T-helper 1 cell treated with Interleukin-12 subunit alpha and Interleukin-12 subunit beta and Interleukin-4 antibody, amounts not matched to agents 30 μg/mL and 1 μg/mL, for 36 hours (primary cell): ENCODE measurements at regions not wholly inside any gene's neighbourhood (a gene's known extent, or its start where the extent isn't known, plus 50 kb on each side); places are given as distances from the start of the nearest gene placed in this dataset.
"Not testable (repeated sequence)": the region's sequence is repeated elsewhere in the genome, so short reads cannot be mapped to it uniquely, and the experiment has no call there.

Experiments
- H3K27ac Mint-ChIP-seq: one replicate; pipeline ENCODE4 v1.8.0; 2021; ENCODE audit warnings: mild to moderate bottlenecking, mixed read lengths
- H3K27me3 Mint-ChIP-seq: one replicate; pipeline ENCODE4 v1.8.0; 2021; ENCODE audit warnings: low read depth, mixed read lengths
- H3K36me3 Mint-ChIP-seq: one replicate; pipeline ENCODE4 v1.8.0; 2021; ENCODE audit warnings: low read depth, mixed read lengths
- H3K4me1 Mint-ChIP-seq: one replicate; pipeline ENCODE4 v1.8.0; 2021; ENCODE audit warnings: low read depth, mixed read lengths
- H3K4me3 Mint-ChIP-seq: one replicate; pipeline ENCODE4 v1.8.0; 2021; ENCODE audit warnings: mild to moderate bottlenecking, moderate library complexity, mixed read lengths
- H3K9me3 Mint-ChIP-seq: one replicate; pipeline ENCODE4 v1.8.0; 2021; ENCODE audit warnings: mixed read lengths

DNA sequence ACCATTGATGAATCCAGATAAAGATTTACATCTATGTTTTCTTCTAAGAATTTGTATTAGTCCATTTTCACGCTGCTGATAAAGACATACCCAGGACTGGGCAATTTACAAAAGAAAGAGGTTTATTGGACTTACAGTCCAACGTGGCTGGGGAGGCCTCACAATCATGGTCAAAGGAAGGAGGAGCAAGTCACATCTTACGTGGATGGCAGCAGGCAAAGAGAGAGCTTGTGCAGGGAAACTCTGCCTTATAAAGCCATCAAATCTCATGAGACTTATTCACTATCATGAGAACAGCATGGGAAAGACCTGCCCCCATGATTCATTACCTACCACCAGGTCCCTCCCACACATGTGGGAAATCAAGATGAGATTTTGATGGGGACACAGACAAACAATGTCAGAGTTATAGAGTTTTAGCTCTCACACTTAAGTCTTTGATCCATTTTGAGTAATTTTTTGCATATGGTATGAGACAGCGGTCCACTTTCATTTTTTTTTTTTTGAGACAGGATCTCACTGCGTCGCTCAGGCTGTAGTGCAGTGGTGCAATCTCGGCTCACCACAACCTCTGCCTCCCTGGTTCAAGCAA lies 53.5 kb upstream of the JADE2 start:
- H3K4me1 Mint-ChIP-seq, H3K27me3 Mint-ChIP-seq, H3K27ac Mint-ChIP-seq, H3K9me3 Mint-ChIP-seq, H3K36me3 Mint-ChIP-seq, H3K4me3 Mint-ChIP-seq: not testable (repeated sequence)

DNA sequence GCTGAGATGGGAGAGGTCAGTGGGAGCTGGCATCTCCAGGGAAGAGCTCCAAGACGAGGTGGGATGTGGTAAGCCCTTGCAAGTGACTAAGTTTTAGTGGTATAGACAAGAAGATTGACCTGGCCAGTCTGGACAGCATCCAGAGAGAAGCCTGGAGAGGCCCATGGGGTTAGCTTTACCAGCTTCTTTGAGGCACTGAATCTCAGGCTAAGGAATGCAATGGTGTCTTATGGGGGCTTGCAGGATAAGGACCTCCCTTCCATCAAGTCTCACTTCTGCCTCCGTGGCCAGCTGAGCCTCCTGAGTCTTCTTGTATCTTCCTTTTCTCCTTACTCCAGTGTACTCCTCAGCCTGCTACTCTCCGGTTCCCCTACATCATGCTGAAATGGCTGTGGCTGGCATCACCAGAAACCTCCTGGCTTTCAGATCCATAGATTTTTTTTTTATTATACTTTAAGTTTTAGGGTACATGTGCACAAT lies 56.5 kb upstream of the JADE2 start:
- Mint-ChIP-seq H3K36me3 (peaks cover 2% of the 10 kb centered on the region), H3K27me3 (peaks cover 4% of the 10 kb centered on the region), H3K9me3 (peaks cover 9% of the 10 kb centered on the region), H3K4me3 (no peak overlapping the region), H3K27ac (no peak overlapping the region), H3K4me1 (peaks cover 15% of the 10 kb centered on the region)

DNA sequence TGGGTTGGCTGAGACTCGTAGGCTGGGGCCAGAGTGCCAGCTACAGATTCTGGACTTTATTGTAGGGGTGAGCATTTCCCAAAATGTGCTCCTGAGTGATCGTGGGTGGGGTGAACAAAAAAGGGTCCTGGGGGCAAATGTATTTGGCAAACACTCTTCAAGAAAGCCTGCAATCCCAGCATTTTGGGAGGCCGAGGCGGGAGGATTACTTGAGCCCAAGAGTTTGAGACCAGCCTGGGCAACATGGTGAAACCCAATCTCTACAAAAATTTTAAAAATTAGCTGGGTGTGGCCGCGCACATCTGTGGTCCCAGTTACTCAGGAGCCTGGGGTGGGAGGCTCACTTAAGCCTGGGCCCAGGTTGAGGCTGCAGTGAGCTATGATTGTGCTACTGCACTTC lies 55.5 kb upstream of the CDKN2AIPNL start:
- Mint-ChIP-seq H3K36me3 (no peaks in the 10 kb centered on the region), H3K9me3 (peaks cover 4% of the 10 kb centered on the region), H3K4me3 (no peak overlapping the region), H3K27ac (no peak overlapping the region), H3K27me3 (no peaks in the 10 kb centered on the region), H3K4me1 (peaks cover 15% of the 10 kb centered on the region)

DNA sequence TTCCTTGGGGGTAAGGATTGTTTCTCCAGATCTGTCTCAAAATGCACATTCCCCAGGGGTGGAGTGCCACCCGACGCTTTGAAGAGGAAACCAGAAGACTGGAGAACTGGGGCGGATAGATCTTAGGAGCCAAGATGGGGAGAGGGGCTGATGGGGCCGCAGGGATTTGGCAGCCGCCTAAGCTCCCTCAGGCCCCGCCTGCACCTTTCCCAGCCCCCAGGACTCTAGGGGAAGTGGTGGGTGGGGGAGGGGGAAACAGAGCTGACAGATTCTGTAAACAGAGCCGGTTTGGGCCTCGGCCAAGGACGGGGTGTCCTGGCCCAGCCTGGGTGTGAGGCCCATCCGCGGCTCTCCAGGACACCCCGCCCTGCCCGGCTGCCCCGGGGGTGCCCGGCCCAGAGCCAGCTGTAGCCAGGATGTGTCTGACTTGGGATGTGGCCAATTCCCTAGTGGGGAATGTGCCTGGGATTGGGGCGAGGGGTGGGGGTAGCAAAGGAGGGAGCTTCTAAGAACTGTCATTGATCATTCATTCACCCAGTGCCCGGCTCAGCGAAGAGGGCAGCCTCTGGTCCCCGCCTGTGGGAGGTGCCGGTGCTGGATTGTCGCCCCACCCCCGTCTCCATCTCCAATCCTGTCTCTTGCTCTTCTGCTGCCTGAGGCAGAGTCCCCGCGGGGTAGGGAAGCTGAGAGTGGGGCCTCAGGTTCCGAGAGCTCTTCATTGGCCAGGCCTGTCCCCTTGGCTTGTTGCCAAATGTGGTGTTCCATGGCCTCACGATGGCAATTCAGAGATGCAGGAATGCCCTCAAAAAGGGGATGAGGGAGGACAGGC lies 54.8 kb upstream of the CDKN2AIPNL start:
- Mint-ChIP-seq H3K4me1 (peaks cover 15% of the 10 kb centered on the region), H3K36me3 (no peaks in the 10 kb centered on the region), H3K27me3 (no peaks in the 10 kb centered on the region), H3K27ac (peak overlapping the region; percentile 67), H3K9me3 (no peaks in the 10 kb centered on the region), H3K4me3 (peak overlapping the region; percentile 57)

DNA sequence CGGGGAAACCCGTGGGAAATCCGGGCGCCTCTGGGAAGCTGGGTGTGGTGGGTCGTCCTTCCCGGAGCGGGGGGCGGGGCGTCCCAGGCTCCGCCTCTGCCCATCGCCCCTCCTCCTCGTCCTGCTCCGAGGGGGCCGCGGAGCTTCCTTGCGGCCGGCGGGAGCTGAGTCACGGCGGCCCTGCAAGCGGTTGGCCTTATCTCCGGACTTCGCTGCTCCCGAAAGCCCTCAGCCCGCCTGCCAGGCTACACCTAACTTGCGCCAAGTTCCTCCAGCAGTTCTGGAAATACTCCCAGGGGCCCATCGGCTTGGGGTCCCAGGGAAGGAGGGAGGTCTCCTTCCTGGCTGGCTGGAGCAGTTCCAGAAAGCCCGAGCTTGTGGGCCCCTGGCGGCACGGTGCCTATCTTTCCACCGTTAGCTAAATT lies 54.1 kb upstream of the CDKN2AIPNL start:
- H3K4me3 Mint-ChIP-seq, result peak overlapping the region; percentile 57
- no peaks in the 10 kb centered on the region for H3K27me3 Mint-ChIP-seq
- peak overlapping the region; percentile 67 for H3K27ac Mint-ChIP-seq
- peaks cover 15% of the 10 kb centered on the region for H3K4me1 Mint-ChIP-seq
- no peaks in the 10 kb centered on the region for H3K36me3 Mint-ChIP-seq
- H3K9me3 Mint-ChIP-seq, result no peaks in the 10 kb centered on the region

DNA sequence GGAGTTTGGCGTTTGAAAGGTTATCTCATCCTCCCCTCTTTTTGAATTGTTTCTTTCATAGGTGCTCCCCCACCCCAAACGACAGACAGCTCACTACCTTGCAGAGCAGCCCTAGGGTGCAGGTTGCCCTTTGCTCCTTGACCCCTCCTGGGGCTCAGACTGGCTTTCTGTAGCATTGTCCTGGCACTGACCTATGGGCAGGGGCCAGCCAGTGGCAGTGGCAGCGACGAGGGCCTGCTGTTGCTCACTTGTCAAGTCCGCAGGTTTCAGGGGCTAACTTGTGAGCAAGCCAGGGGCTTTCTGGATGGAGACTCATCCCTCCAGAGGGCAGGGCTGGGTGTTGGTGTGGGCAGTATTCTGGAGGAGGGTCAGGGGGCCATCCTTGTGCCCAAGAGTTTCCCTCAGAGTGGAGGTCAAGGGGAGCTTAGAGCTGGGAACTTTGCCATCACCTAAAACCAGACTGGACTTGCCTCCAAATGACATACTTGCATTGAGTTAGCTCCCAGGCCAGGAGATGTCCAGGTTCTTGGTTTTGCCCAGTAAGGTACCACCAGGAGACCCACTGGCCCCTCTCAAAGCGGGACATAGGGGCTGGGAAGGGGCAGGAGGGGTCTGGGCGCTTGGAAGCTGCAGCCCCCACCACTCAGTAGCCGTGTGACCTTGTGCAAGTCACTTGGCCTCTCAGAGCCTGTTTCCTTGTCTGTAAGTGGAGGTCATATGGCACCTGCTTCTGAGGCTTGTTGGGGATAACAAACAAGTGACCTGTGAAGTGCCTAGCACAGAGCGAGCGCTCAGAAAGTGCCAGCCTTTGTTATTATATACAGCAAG lies 53.5 kb upstream of the CDKN2AIPNL start:
- Mint-ChIP-seq H3K27me3 (no peaks in the 10 kb centered on the region), H3K4me3 (peak overlapping the region; percentile 57), H3K4me1 (peaks cover 15% of the 10 kb centered on the region), H3K9me3 (no peaks in the 10 kb centered on the region), H3K36me3 (no peaks in the 10 kb centered on the region), H3K27ac (peak overlapping the region; percentile 14)

DNA sequence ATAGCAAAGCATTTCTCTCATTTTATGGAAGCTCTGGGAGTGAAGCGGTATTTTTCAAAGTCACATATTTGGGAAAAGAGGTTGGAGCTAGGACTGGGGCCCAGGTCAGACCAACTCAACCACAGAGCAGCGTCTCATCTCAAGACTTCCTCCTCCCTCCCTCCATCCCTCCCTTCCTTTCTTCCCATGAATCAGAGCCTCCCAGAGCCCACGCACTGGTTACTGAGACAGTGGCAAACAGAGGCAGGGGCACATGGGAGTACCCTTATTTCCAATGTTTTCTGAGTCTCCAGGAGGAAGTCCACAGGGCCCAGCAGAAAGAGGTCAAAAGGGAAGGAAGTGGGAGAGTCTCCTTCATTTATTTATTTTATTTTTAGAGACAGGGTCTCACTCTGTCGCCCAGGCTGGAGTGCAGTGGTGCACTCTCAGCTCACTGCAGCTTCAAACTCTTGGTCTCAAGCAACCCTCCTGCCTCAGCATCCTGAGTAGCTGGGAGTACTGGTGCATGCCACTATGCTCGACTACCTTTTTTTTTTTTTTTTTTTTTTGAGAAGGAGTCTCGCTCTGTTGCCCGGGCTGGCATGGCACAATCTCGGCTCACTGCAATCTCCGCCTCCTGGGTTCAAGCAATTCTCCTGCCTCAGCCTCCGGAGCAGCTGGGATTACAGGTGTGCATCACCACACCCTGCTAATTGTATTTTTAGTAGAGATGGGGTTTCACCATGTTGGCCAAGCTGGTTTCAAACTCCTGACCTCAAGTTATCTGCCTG lies 52.5 kb upstream of the CDKN2AIPNL start:
- no peak overlapping the region for H3K27ac Mint-ChIP-seq

DNA sequence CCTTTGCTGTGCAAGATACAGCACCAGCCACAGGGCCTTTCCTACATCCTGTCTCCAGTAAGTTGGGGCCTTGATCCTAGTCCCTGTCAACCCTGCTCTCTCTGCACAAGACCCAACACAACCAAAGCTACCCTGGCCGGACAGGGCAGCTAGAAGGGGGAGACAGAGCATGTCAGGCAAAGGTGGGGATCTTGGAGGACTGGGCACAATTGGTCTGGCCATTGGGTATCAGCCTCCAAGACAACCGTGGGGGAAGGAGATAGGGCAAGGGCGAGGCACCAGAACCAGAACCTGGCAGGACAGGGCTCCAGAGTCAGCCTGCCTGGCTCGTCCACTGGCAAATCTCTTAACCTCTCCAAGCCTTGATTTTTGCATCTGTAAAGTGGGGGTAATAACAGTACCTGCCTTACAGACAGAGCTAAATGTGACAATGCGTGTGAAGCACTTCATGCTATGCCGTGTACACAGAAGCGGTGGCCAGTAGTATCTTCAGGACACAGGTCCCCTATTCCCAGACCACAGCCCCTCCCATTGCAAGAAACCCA lies 51.6 kb upstream of the CDKN2AIPNL start:
- Mint-ChIP-seq H3K9me3 (no peaks in the 10 kb centered on the region), H3K27ac (no peak overlapping the region), H3K4me3 (no peak overlapping the region), H3K4me1 (peaks cover 15% of the 10 kb centered on the region), H3K27me3 (no peaks in the 10 kb centered on the region), H3K36me3 (no peaks in the 10 kb centered on the region)

More for the DNA sequence above, 52.5 kb upstream of the CDKN2AIPNL start:
- Mint-ChIP-seq H3K4me1 (peaks cover 15% of the 10 kb centered on the region), H3K9me3 (no peaks in the 10 kb centered on the region), H3K27me3 (no peaks in the 10 kb centered on the region), H3K4me3 (no peak overlapping the region), H3K36me3 (no peaks in the 10 kb centered on the region)

DNA sequence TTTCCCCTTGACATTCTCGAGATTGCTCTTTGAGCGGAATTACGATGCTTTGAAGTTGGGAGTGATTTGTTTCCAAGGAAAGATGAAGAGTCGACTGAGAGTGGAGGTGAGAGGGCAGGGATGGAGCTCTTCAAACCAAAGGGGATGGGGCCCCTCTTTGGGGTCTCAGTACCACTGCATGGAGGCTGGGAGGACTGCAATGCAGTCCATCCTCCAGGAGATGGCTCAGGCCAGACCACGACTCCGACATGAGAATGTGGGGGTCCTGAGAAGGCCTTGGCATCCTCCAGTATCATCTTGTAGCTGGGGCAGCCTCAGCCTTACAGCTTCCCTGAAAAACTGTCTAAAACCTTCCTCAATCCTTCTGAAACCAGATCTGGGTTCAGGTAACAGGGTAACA lies 51.1 kb upstream of the CDKN2AIPNL start:
- H3K27me3 Mint-ChIP-seq, result no peaks in the 10 kb centered on the region
- H3K9me3 Mint-ChIP-seq, result no peaks in the 10 kb centered on the region
- peaks cover 15% of the 10 kb centered on the region for H3K4me1 Mint-ChIP-seq
- H3K4me3 Mint-ChIP-seq, result no peak overlapping the region
- no peaks in the 10 kb centered on the region for H3K36me3 Mint-ChIP-seq
- H3K27ac Mint-ChIP-seq, result no peak overlapping the region

DNA sequence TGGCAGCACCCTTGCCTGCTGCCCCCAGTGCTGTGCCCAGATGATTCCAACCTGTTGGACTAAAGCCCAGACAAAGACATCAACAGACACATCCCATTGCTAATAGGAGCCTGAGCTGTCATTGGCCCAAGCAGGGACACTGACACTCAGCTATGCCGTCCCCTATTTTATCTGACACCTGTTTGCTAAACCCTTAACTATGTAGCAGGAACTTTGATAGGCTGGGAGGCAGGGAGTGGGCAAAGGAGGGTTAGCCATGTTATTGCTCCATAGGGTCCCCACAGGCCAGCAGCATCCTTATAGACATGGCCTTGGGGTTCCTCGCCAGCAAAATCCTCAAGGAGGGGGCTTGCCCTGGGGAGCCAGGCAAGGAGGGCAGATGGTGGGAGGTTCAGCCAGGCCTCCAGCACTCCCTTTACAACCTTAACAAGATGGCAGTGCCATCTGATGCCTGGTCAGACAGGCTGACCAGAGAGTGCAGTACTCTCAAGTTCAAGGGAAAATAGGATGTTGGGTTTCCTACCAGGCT lies 50.4 kb upstream of the CDKN2AIPNL start:
- H3K27me3 Mint-ChIP-seq, result no peaks in the 10 kb centered on the region
- peaks cover 15% of the 10 kb centered on the region for H3K4me1 Mint-ChIP-seq
- H3K36me3 Mint-ChIP-seq, result no peaks in the 10 kb centered on the region
- H3K9me3 Mint-ChIP-seq, result no peaks in the 10 kb centered on the region
- H3K27ac Mint-ChIP-seq, result no peak overlapping the region
- no peak overlapping the region for H3K4me3 Mint-ChIP-seq
